ENCODE measurements at regions not wholly inside any gene's neighbourhood (a gene's known extent, or its start where the extent isn't known, plus 50 kb on each side); places are given as distances from the start of the nearest gene placed in this dataset.
A peak's percentile ranks its signal among the peaks of the same experiment; 100 is the strongest.

DNA sequence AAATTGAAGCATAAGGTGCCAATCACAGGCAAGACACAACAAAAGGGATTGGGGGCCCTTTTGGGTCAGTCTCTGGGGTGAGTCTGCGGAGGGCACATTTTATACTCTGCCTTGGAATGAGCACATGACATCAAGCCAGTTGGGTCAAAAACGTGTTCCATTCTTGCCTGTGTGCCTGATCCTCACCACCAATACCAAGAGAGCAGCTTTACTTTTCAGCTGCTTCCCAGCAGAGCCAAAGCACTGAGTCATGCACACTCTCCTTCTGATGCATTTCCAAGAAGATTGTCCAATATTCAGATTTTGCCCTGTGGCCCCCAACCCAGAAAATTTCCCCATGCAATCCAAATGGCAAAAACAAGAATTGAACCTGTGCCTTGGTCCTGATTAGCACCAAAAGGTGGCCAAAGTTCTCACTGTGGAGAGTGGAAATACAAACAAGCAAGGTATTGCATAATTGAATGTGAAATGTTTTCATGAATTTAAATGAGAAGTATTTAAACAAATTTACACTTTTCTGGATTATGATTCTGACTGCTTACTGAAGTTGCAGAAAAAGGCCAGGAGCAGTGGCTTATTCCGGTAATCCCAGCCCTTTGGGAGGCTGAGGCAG is 217.8 kb upstream of the SOX9 start:
- DNase-seq (no peak), ATAC-seq (no peak)
- intact Hi-C loops (cut with DNase I): no loop called here

DNA sequence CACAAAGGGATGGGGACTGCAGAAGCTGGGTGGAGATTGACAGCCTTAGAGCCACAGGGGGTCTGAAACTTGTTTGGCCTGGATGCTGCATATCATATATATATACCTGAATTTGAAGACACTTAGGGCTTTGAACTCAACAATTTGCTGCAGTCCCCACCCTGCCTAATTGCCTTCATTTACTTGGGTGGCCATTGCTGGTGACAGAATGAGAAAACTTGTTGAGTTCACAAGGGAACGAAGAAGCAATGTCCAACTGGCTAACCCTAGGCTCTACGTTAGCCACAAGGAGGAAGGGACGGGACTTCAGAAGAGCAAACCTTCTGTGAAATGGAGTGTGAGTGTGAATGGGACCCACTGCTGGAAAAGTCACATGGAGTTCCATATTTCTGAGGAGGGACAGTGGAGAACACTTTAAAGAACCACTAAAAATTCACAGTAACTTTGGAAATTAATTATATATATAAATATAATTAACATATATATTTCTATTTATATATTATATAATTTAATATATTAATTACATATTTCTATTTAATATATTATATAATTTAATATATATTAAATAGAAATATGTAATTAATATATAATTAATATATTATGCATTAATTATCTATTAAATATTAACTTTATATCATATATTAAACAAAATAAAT is 215.3 kb upstream of the SOX9 start:
- intact Hi-C loops (cut with DNase I): no loop called here
- no peak for ATAC-seq

DNA sequence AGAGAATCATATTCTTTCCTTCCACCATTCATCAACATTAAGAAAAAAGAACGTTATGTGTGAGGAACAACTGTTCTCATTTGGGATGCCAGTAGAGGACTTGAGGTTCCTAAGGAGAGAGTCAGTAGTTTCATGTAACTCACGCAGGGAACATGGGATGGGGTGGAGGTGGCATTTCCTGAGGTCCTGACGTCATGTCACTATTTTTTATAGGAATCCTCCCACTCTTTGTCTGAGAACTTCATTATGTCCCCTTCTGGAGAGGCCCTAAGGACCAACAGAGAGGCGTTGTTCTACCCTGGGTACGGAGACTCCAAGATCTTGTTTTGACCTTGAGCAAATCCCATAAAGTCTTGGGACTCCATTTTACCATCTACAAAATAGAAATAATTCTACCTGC is 211.7 kb upstream of the SOX9 start:
- intact Hi-C loops (cut with DNase I): no loop called here
- ATAC-seq (no peak), DNase-seq (no peak)

More for the DNA sequence above, 215.3 kb upstream of the SOX9 start:
- DNase-seq: no peak

DNA sequence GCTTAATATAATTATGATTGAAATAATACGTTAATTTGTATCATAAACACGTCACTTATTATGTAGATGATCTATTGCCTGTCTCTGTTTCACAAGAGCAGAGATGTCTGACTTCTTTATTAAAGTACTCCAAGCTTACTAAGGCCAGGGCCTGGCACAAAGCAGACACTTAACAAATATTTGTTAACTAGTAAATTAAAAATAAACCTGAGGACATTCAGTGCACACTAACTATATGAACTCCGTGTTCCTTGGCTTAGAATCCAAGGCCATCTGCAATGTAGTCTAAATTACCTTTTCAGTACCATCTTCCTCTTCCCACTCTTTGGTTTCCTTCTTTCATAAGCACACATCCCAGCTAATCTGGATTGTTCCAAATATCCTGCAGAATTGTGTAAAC is 210.8 kb upstream of the SOX9 start:
- DNase-seq (no peak), ATAC-seq (no peak)
- intact Hi-C loops (cut with DNase I): no loop called here

DNA sequence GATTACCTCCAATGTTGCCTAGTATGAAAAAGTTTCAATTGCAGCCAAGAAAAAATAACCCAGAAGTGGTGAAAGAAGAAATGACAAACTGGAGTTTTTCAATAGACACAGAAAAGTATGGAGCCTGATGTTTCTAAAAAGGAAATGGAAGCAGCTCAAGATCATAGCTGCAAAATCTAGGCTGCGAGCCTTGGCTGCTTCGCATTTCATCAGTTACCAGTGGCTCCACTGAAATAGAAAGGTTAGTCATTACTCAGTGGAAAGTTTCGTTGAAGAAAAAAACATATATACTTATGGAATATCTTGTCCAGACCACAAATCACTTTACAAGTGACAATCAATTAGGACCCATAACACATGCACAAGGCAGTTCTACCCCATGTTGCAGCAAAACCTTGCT is 206.8 kb upstream of the SOX9 start:
- intact Hi-C loops (cut with DNase I): no loop called here
- ATAC-seq (no peak), DNase-seq (no peak)

DNA sequence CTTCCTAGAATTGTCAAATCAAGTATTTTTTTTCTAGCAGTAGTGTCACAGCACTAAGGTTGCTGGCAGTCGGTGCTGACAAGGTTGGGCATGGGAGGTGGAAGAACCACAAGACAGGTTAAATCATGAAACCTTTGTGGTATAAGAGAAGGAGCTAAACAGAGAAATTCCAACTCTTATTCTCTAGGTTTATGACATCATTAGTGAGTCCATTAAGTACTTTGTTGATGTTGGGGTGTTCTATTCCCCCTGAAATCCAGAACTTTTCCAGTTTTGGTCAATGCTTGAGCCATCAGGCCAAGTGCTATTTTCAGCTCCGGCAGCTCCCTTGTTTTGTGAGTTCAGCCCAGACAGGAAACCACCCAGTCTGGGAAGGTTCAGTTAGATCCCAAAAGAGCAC is 206.0 kb upstream of the SOX9 start:
- ATAC-seq: no peak
- no peak for DNase-seq
- intact Hi-C loops (cut with DNase I): no loop called here

DNA sequence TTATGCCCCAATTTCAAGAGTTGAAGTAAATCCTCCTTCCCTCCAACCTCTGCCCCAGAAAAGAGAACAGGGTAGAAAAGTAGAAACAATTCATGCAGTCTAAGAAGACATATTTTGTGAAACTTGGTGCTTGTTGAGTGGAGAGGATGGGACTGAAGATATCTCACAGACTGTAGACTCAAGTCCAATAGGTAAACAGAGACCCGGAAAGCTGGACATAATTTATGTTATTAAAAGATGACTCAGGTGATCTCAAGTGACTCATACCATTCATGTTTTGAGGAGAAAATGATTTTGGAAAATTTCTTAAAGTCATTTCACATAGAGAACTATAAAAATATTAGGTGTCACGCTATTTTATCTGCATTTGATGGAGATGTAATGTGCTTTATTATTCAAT is 203.1 kb upstream of the SOX9 start:
- intact Hi-C loops (cut with DNase I): no loop called here
- ATAC-seq: no peak
- DNase-seq: no peak

DNA sequence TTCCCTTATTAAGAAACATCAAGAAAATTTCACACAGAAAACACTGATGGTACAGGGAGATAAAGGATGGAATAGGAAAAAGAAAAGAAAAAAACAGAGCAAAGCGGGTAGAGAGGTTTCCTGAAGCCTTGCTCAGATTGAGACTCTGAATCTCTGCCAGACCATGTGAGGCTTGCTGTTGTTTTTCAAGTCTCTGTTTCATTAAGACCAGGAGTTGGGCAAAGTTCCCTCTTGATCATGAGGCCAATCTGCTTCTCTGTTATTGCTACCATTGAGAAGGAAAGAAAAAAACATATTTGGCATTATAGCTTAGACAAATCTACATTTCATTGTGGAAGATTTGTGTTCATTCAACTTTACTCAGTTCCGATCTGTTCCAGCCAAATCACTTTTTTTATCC is 201.6 kb upstream of the SOX9 start:
- no peak for DNase-seq
- no peak for ATAC-seq
- intact Hi-C loops (cut with DNase I): no loop called here

DNA sequence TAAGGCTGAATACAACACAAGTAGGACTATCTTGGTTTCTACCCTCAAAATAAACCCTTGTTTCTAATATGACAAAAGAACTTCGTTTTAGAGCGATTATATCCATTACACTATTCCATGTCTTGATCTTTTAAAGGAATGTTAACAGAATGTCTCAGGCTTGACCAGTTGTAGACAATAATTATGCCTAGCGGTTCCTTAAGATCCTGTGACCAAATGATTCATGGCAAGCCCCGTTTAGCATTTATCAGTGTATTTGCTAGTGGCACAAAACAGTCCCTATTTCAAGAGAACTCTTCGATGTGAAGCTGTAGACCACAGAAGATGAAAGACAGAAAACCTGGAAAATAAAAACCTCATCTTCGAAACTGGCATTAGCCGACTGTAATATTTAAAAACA is 200.9 kb upstream of the SOX9 start:
- intact Hi-C loops (cut with DNase I): no loop called here
- DNase-seq (no peak), ATAC-seq (no peak)

DNA sequence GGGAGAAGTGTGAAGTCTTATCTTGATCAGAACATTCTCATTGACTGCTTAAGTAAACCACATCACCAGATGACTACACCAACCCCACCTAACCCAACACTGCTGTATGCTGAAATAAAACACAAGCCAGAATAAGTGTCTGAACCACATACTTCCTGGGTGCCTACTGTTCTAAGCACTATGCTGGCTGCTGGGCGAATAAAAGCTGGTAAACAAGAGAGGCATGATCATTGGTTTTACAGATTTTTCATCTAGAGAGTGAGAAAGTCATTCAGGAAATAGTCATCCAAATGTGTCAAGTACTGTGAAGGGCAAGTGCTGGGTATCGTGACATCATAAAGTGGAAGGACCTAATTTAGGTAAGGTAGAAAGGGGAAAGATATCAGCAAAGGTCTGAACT is 199.0 kb upstream of the SOX9 start:
- DNase-seq (no peak), ATAC-seq (no peak)
- intact Hi-C loops (cut with DNase I): no loop called here

DNA sequence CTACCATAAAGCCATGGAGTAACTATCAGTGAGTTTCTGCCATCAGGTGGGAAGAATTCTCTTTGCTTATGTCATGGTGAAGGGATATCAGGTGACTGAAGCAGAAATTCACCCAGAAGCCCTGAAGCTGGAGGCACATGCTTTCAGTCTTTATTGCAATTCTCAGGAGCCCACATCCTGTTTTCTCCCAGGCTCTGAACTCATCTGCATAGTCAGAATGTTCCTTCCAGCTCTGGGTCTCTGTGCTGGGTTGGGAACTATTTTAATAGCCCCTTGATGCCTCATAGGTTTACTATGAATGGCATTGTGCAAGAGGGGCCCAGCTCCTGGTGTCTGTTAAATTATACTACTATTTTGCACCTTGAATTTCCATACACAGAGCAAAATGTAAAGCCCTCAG is 198.4 kb upstream of the SOX9 start:
- intact Hi-C loops (cut with DNase I): no loop called here
- DNase-seq: no peak
- ATAC-seq: no peak

DNA sequence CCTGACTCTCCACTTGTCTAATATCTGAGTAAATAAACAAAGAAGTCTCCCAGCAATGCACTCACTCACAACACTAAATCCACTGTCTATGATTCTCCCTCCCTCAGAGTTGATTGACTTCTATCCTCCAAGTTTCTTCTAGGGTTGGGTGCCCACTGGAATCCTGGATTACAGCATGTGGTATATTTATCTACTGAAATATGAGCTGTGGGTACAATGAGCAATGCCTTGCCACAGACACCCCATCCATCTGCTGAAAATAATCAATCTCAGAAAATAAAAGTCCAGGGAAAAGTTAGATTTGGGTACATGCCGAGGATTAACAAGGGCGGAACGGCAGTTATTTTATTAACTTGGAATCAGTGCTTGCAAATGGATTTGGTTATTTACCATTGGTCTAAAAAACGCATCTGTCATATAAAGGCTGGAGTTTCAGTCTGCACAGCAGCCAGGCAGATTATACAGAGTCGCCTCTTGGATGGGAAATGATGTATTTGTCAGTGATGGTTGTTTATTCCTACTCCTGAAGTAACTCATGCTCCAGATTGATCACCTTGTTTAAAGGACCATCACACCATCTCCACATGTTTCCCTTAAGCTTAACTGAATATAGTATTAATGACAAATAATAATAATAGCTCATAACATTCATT is 193.9 kb upstream of the SOX9 start:
- intact Hi-C loops (cut with DNase I): no loop called here
- DNase-seq (no peak), ATAC-seq (no peak)

DNA sequence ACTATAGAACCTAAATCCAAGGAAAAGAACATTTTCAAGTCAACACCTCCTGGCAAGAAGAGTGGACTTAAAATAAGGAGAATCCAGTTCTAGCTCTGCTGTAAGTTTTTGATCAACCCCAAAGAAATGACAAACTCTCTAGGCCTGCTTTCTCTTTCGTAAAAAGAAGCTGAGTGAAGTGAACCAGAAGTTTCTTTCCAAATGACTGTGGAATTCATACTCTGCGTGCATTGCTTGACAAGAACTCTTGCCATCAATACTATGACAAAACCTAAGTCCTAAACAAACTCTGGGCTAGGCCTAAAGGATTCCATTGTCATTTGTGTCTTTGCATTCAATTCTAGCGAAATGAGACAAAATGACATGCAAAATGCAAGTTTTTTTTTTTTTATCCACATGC is 187.5 kb upstream of the SOX9 start:
- ATAC-seq (no peak), DNase-seq (no peak)
- intact Hi-C loops (cut with DNase I): no loop called here

DNA sequence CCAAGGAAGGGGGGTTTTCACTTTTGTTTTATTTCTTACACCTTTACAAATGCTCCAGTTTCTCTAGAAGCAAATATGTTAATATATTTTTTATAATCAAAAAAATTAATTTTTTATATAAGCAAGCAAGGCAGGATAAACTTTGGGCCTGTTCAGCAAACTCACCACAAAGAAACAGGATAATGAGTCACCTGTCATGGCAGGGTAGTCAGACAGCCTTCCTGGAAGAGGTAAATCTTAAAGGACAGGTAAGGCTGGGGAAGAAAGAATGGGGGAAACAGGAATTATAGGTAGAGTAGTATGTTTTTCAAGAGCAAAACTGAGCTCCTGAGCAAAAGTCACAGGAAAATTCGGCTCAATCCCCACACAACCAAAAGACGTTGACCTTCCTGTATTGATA is 186.3 kb upstream of the SOX9 start:
- DNase-seq (no peak), ATAC-seq (no peak)
- intact Hi-C loops (cut with DNase I): no loop called here

DNA sequence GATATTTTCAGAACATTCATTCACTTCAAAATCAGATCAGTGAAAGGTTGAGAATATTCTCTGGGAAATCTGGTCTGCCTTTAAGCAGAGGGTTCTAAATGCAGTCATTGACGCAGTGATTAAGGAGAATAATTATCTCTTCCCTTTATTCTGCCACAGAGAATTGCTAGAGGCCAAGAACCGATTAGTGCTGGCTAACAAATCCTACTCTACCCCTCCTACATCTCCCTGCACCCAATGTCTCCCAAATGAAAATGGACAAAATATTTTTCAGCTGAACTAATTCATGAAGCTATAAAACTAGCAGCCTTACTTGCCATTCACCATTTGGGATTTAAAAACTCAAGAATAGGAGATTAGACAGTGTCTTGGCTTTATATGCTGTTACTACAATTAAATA is 185.5 kb upstream of the SOX9 start:
- DNase-seq (no peak), ATAC-seq (no peak)
- intact Hi-C loops (cut with DNase I): no loop called here

DNA sequence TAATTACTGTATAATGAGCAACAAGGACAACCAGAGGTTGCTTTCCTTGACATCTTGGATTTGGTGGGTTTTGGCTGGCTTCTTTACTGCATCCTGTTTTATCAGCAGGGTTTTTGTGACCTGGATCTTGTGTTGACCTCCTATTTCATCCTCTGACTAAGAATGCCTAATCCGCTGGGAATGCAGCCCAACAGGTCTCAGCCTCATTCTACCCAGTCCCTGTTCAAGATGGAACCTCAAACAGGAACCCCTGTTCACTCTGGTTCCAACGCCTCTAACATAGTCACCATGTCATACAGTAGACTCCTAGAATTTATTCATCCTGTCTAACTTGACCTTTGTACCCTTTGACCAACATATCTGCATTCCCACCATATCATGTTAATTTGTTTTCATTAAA is 183.8 kb upstream of the SOX9 start:
- ATAC-seq (no peak), DNase-seq (no peak)
- intact Hi-C loops (cut with DNase I): no loop called here

DNA sequence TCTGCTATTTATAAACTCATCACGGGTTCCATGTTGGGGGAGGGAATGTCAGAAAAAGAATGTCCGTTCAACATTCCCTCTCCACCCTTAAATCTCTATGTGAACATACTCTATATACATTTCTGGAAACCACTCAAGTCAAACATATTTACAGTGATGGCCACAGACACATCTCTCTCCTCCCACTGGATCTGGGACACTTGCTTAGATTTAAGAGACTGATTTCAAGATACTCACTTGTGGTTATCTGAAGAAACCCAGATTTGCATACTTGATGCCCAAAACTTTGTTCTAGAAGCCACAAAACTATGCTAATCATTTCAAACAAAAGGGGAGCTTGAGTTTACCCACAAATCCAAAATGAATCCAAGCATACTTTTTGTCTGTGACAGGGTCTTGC is 182.9 kb upstream of the SOX9 start:
- intact Hi-C loops (cut with DNase I): no loop called here
- DNase-seq: no peak
- ATAC-seq: no peak

DNA sequence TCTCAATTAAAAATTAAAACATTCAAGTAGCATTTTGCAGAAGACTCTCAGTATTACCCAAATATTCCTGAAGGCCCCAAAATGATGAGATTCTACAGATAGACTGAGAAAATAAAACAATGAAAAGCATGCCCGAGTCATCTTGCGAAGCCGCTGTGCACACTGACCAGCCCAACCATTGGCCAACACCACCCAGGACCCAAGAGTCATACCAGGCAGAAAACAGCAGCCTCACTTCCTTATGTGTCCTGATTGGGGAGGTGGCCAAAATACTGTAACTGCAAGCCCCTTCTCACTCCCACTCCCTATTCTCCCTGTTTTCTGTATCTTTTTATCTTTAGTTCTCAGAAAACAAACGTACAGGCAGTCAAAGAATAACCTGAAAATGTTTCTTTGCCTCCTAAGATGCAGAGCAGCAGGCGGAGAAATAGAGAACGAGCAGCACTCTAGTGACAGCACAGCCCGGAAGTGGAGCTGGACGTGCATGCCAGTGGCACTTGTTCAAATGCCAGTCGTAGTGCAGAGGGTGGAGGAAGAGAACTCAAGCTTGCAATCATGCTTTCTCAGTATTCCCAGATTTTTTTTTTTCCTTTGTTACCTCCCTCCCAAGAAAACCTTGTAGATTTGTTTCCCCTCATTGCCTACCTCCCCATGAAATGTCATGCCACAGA is 182.3 kb upstream of the SOX9 start:
- DNase-seq (no peak), ATAC-seq (no peak)
- intact Hi-C loops (cut with DNase I): no loop called here

DNA sequence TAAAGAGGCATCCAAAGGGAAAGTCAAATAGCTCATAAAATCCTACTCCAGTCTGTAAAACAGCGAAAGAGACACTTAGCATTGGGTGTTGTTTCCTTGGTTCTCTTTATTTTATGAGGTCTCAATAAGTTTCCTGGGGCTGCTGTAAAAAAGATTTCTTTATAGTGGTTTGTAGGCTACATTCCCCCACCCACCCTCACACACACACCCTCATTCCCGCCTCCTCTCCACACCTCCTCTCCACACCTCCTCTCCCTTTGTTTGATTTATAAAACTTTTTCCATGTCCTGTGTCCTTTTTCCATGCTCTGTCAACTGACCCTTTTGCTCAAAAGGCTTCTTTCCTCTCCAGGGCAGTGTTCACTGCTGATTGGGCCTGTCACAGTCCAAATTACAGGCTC is 178.9 kb upstream of the SOX9 start:
- DNase-seq (no peak), ATAC-seq (no peak)
- intact Hi-C loops (cut with DNase I): no loop called here

DNA sequence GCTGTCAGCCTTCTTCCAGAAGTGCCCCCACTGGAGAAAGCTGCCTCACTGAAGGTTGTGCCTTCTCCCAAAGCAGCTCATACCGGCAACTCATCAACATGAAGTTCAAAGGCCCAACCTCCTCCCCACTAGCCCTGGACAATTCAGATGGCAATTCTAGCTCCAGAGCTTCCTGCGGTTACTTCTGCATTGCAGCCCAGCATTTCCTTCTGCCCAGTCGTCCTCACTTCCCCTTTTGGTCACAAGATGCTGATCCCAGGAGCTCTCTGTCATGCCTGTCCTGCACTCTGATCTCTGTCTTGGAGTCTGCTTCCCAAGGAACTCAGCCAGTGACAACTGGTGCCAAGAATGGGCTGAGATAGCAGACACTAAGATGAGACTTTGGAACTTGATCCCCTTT is 178.2 kb upstream of the SOX9 start:
- intact Hi-C loops (cut with DNase I): no loop called here
- ATAC-seq (peak in 1 of 2 donors; percentile 58), DNase-seq (no peak)
